Activated T-helper 9 cell treated with anti-CD3 and anti-CD28 coated beads, Interleukin-2, amount 50 U/mL, for 16 hours (primary cell): ENCODE measurements at regions not wholly inside any gene's neighbourhood (a gene's known extent, or its start where the extent isn't known, plus 50 kb on each side); places are given as distances from the start of the nearest gene placed in this dataset.

ENCODE experiments used
- DNase-seq: peaks from one replicate; pipeline ENCODE4 v3.0.0-alpha.2; 2020; ENCODE audit warnings: low read depth

GRCh38 chr11:32204751-32205150, 113.9 kb downstream of the RCN1 start:
- DNase-seq = no peak

DNA sequence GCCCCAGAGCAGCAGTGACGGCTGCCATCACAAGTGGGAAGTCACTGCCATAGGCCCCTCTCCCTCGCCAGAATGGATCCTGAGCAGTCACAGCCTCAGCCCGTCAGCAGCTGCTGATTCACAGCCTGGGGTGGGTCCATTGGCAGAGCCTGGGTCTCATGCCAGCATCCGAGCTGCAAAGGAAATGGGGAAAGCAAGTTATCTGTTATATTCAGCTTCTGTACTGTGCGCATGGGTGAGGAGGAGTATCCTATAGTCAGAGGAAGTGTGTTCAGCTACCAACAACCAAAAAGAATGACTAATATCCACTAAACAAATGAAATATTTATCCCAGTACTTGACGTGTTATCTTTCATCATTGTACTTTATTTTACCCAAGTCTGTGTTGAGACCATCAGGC, 119.7 kb downstream of the RCN1 start:
- DNase-seq = no peak

- DNase-seq = no peak
Observed at GRCh38 chr11:32213223-32213622, 122.3 kb downstream of the RCN1 start.

- DNase-seq = no peak
Observed at GRCh38 chr11:32215157-32215556, 124.3 kb downstream of the RCN1 start.

- DNase-seq = no peak
Observed at GRCh38 chr11:32216749-32217148, 125.9 kb downstream of the RCN1 start.

DNA sequence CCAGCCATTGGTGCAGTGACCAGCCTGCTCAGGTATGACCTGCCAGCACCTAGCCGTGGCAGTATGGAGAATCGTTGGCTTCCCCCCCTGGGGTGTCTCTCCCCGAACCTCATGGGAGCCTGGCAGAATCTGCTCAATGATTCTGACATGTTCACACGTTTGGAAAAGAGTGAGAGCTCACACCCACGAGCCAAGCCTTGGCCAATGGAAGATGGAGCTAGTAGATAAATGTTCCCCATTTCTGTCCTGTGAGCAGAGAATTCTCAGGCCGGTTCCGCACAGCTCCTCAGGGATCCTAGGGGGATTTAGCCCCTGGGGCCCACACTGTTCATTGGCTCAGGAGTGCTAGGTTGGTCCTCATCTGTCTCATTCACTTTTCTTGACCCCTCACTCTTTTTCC, 128.4 kb downstream of the RCN1 start:
- no peak for DNase-seq

DNA sequence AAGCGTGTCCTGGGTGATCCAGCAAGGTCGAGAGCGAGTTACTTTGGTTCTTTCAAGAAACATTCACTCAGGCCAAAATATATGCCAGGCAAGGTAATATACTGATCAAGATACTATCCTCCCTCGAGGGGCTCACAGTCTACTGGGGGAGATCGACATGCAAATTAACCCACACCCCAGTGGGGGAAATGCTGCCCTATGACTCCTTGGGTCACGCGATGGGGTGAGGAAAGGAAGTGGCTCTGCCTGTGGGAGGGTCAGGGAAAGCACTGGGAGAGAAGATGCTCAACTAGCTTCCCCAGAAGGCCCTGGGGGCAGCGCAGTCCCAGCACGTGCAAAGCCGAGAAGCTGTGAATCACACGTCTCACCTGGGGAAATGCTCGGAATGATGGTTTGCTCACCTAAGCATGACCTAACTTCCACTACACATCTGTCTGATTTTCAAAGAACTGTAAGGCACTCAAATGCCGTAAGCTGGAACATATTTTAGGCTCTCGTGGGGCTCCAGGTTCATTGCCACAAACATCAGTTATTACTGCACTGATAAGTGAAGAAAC, 130.7 kb downstream of the RCN1 start:
- no peak for DNase-seq

DNA sequence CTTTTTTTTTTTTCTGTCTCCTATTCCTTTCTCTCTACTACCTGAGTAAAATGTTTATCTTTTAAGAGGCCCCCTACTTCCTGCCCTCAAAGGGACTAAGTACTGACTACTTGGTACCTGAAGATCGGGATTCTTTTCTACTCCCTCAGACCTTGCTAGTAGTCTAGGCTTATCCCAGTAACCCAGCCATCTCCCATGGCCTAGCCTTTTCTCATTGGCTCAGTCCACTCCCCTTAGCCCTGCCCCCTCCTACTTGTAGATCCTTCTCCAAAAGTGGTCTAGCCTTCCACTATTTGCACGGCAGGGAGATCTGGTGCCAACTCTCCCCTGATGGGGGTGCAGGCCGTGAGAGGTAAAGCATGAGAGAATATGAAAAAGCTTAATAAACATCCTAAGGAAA, 133.7 kb downstream of the RCN1 start:
- no peak for DNase-seq

GRCh38 chr11:32225571-32226285, 134.9 kb downstream of the RCN1 start:
- no peak for DNase-seq

DNA sequence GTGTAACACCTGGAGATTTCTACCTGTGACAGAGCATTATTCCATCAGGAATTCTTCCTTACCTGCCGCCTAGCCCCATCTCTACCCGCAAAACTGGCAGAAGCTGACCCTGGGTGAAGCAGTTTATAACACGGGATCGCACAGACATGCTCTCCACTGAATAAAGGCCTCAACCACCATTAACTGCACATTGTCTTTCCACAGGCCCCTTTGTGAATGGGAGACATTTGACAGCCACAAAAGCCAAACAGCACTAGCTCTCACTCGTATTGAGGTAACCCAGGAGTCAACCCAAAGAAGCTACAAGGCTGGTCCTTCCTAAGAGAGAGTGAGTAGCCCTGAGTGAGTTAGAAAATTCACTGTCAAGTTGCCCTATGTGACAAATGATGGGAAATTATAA, 135.6 kb downstream of the RCN1 start:
- DNase-seq = no peak

DNA sequence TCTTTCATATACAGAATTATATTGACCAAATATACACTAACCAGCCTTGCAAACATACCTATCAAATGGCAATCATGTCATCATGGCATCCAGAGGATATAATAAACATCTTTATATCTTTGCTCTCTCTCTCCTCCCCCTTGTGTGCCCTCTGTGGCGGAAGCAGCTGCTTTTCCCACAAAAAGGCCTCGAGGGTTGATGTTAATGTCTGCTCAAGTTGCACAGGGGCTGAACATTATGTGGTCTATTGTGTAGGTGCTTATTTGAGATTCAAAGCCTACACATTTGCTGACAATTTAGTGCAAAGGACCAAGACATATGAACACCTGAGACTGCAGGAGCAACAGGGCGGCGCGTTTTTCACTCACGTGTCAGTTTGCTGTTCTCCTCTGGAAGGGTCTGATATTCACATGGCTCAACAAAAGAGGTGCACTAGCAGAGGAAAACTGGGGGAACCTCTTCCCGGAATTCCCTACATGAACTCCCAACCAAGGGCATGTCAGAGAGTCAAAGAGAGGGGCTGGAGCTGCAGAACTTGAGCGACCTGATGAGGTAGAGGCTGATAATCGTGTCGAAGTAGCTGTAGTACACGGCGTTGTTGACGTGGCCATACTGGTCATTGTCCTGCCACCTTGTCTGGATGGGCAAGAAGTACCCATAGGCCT, 138.8 kb downstream of the RCN1 start:
- no peak for DNase-seq

DNA sequence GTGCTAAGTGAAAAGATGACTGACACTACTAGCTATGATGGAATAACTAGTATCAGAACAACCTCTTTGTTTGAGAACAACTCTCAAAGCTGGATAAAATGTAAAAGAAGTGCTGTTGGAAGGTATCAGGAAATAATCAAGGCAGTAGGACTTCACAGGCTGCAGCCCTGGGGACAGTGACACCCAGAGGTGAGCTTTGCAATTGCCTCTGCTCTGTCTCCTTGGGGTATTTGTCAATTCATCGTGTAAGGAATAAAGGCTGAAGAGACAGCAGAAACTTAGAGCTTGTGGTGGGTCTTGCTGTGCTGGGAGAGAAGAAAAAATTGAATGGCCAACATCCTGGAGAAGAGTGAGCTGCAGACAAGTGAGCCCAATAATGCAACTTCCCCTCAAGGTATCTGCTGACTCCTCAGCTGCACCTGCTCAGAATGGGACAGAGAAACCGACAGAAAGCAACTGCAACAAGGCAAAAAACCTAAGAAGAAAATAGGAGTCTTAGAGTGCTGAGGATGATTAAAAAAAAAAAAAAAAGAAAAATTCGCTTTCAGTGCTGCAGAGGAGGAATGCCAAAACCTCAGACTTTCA, 141.1 kb downstream of the RCN1 start:
- DNase-seq = no peak

DNA sequence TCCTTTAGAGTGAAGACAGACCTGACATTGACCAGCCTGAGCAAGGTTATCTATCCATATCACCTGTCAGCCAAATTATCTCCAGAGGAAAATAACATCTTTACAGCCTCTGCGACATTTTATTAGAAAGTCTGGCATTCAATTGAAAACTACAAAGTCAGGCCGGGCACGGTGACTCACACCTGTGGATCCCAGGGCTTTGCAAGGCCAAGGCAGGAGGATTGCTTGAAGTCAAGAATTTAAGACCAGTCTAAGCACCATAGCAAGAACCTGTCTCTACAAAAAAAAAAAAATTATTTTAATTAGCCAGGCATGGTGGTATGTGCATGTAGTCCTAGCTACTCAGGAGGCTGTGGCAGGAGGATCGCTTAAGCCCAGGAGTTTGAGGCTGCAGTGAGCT, 141.6 kb downstream of the RCN1 start:
- no peak for DNase-seq

DNA sequence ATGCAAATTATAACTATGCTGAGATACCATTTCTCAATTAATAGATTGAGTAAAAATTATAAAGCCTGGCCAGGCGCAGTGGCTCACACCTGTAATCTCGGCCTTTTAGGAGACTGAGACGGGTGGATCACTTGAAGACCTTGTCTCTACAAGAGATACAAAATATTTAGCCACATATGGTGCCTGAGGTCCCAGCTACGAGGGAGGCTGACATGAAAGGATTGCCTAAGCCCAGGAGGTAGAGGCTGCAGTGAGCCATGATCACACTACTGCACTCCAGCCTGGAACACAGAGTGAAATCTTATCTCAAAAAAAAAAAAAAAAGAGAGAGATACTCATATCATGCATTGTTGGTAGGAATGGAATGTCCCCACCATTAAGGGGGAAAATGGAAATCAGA, 142.4 kb downstream of the RCN1 start:
- no peak for DNase-seq

GRCh38 chr11:32233928-32234327, 143.1 kb downstream of the RCN1 start:
- no peak for DNase-seq

GRCh38 chr11:32244453-32244852, 153.6 kb downstream of the RCN1 start:
- DNase-seq = no peak

GRCh38 chr11:32253706-32254105, 162.8 kb downstream of the RCN1 start:
- DNase-seq = no peak

GRCh38 chr11:32255841-32256240, 165.0 kb downstream of the RCN1 start:
- DNase-seq = no peak

- no peak for DNase-seq
Observed at GRCh38 chr11:32256466-32256865, 165.6 kb downstream of the RCN1 start.

GRCh38 chr11:32259641-32260081, 168.8 kb downstream of the RCN1 start:
- no peak for DNase-seq

DNA sequence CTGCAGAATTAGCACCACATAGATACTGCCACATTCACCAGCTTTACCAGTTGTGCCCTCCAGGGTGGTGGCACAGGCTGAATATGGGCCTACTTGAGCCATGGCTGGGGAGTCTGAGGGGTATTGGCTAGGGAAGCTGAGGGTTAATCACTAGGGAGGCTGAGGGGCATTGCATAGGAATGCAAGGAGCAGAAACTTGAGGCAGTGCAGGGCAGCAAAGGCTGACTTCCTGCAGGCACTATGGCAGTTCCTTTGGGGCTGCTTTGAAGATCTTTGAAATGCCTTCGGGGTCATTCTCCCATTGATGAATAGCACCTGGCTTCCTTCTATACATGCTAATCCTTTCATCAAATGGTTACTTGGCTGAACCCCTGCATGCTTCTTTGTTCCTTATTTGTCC, 171.5 kb downstream of the RCN1 start:
- DNase-seq = no peak

DNA sequence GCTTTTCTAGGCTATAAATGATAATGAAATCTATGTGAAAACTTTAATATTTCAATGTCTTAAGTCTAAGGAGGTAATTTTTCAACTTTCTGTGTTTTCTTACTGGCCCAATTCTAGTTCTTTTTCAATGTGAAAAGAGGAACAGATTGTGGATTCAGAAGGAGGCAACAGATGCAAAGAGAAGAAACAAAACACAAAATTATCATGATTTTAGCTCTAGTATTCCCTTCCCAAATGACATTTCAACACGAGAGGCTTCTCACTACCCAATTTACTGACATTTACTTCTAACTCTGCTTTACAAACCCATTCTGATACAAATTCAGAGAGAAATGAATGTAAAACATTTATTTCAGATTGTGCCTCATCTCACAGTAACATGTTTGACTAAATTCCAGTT, 169.4 kb downstream of the WT1 start:
- DNase-seq = no peak

GRCh38 chr11:32266601-32267000, 168.7 kb downstream of the WT1 start:
- DNase-seq = no peak
